ENCODE measurements at regions not wholly inside any gene's neighbourhood (a gene's known extent, or its start where the extent isn't known, plus 50 kb on each side); places are given as distances from the start of the nearest gene placed in this dataset.

- TF ChIP-seq SP1 (IDR thresholded peaks at IDR 0.05) (no peak), TARDBP (IDR thresholded peaks at IDR 0.05) (no peak), ELF4 (IDR thresholded peaks at IDR 0.05) (no peak), ZNF384 (IDR thresholded peaks at IDR 0.05) (no peak)
These were observed 217.9 kb upstream of the ZNF217 start for GRCh38 chr20:53811577-53811976.
